CD4-positive, alpha-beta T cell treated with Interleukin-1 beta for 1 hour (primary cell): ENCODE measurements at regions not wholly inside any gene's neighbourhood (a gene's known extent, or its start where the extent isn't known, plus 50 kb on each side); places are given as distances from the start of the nearest gene placed in this dataset.

ENCODE experiments used
- DNase-seq, 2 donors: peaks; one replicate each; pipeline ENCODE4 v3.0.0-alpha.2; 2020 to 2022

- no peak for DNase-seq
Measured at GRCh38 chr10:65430979-65431378, 1494.9 kb upstream of the LRRTM3 start.

- no peak for DNase-seq
Measured at GRCh38 chr10:65470986-65471385, 1454.8 kb upstream of the LRRTM3 start.

GRCh38 chr10:65482848-65483247 lies 1443.0 kb upstream of the LRRTM3 start:
- DNase-seq: no peak

- DNase-seq: no peak
Measured at GRCh38 chr10:65491799-65492198, 1434.0 kb upstream of the LRRTM3 start.

GRCh38 chr10:65496541-65496940 lies 1429.3 kb upstream of the LRRTM3 start:
- DNase-seq: no peak

GRCh38 chr10:65497837-65498236 lies 1428.0 kb upstream of the LRRTM3 start:
- DNase-seq: no peak

GRCh38 chr10:65500716-65501115 lies 1425.1 kb upstream of the LRRTM3 start:
- no peak for DNase-seq

GRCh38 chr10:65501259-65501658 lies 1424.6 kb upstream of the LRRTM3 start:
- peak in 1 of 2 donors; percentile 38 for DNase-seq

- DNase-seq: no peak
Measured at GRCh38 chr10:65518379-65518778, 1407.5 kb upstream of the LRRTM3 start.

- DNase-seq: no peak
Measured at GRCh38 chr10:65528986-65529385, 1396.8 kb upstream of the LRRTM3 start.

GRCh38 chr10:65531545-65531944 lies 1394.3 kb upstream of the LRRTM3 start:
- DNase-seq: no peak

- no peak for DNase-seq
Measured at GRCh38 chr10:65534771-65535170, 1391.1 kb upstream of the LRRTM3 start.

GRCh38 chr10:65544756-65545155 lies 1381.1 kb upstream of the LRRTM3 start:
- no peak for DNase-seq

- DNase-seq: no peak
Measured at GRCh38 chr10:65548001-65548400, 1377.8 kb upstream of the LRRTM3 start.

- no peak for DNase-seq
Measured at GRCh38 chr10:65550761-65551160, 1375.1 kb upstream of the LRRTM3 start.

GRCh38 chr10:65555192-65555591 lies 1370.6 kb upstream of the LRRTM3 start:
- DNase-seq: no peak

- no peak for DNase-seq
Measured at GRCh38 chr10:65556006-65556405, 1369.8 kb upstream of the LRRTM3 start.

GRCh38 chr10:65559369-65559768 lies 1366.5 kb upstream of the LRRTM3 start:
- DNase-seq: no peak

GRCh38 chr10:65565246-65565645 lies 1360.6 kb upstream of the LRRTM3 start:
- no peak for DNase-seq

GRCh38 chr10:65566906-65567305 lies 1358.9 kb upstream of the LRRTM3 start:
- DNase-seq: no peak

- DNase-seq: no peak
Measured at GRCh38 chr10:65570143-65571010, 1355.5 kb upstream of the LRRTM3 start.

- DNase-seq: no peak
Measured at GRCh38 chr10:65571011-65571570, 1354.7 kb upstream of the LRRTM3 start.

- DNase-seq: no peak
Measured at GRCh38 chr10:65581426-65582026, 1344.3 kb upstream of the LRRTM3 start.

GRCh38 chr10:65602182-65602865 lies 1323.5 kb upstream of the LRRTM3 start:
- no peak for DNase-seq
